Embryonic facial prominence (tissue), 1 donor: ENCODE measurements at regions not wholly inside any gene's neighbourhood (a gene's known extent, or its start where the extent isn't known, plus 50 kb on each side); places are given as distances from the start of the nearest gene placed in this dataset.

Source experiments
- DNase-seq: peaks from one replicate; pipeline ENCODE4 v3.0.0-alpha.2; 2016; ENCODE audit errors: extremely low spot score

DNA sequence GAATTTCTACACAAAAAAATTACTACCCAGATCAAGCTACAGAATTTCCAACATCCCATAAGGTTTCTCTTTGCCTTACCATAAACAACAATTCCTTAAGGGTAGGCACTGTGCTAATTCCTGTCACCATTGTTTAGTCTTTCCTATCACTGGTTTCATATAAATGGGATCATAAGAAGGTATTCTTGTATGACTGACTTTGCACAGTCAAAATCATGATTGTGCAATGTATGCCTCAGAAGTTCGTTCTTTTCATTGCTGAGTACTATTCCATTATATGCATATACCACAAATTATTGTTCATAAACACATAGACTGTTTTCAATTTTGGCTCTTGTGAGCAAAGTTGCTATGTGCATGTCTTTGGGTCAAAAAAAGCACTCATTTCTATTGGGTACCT, 611.6 kb upstream of the CADM1 start:
- no peak for DNase-seq

DNA sequence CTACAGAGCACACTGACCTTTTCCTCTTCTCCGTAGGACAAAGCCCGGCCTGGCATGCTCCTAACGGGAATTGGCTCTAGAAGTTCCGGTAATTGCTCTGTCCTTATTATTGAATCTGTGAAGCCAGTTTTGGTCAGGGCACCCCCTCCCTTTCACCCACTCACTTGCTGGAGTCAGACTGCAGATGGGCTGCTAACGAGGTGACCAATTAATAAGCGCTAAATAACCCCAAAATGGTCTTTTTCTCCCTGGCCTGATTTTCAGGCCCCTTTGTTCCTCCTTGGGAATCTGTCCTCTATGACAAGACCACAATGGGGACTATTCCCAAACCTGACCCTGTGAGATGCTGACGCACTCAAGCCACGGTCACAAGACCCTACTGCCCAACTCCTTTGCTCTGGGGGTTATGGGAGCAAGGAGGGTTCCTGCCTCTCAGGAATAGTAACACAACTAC, 610.0 kb upstream of the CADM1 start:
- no peak for DNase-seq

DNA sequence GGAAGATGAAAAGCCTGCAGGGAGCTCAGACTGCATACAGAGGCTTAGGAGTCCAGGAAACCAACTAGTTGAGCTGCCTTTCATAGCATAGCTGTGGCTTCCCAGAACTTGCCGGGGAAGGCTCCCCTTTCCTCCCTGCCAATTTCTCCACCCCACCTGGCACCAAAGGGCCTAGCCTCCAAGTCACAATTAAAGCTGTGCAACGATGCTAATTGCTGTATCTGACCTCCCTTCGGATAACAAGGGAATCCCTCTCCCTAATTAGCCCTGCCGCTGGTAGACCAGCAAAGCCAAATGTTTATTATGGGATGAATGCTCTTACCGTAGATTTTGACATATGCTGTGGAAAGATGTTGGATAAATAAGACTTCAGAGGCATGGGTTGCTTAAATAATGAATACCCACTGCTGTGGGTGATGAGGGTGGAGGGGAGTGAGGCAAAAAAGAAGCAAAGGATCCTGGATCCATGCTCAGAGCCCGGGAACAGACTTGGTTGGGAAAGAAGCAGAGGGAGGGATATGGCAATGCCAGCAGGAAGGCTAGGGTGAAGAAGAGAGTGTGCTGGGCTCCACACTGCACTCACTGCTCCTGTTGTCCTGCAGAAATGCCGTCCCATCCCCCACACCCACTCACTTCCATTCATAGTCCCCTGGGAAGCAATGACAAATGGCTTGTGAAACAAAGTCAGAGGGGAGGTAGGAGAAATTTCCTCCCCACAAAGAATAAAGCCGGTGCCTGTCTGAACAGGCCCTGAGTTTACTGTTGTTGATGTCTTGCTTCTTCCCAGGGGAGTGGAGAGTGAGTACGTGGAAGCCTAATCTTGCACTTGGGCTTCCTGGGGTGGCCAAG, 608.1 kb upstream of the CADM1 start:
- no peak for DNase-seq

DNA sequence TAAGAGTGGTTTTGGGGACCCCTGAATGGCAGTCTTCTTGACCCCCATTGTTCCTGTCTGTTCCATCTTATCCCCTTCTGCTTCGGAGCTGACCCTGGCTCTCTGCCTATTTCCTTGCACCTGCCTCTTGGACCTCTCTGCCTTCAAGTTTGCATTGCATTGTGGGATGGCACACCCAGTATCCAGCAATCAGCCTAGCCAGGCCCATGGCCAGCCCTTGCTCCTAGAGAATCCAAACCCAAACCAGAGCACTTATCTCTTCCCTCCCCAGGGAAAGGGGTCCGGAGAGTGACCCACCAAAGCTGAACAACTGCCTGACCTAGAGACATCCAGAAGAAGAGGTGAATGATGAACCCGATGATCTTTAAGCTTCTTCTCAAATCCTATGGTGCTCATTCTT, 607.3 kb upstream of the CADM1 start:
- DNase-seq = no peak

DNA sequence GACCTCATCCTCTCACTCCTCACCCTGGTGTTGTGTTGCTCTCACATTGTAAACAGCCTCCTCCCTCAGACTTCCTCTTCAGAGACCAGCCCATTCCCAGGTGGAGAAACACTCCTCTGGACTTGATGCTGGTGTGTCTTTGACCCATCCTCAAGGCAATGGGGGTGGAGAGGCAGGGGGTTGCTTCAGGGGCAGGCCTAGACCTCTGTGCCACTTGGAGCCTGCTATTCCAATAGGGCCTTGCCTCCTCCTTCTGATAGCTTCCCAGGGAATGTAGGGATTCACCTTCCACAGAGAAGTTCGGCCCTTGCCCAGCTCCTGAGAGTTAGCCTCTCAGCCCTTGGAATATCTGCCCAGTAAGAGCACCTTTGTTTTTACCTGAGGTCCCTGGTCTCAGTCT, 606.6 kb upstream of the CADM1 start:
- DNase-seq = no peak

DNA sequence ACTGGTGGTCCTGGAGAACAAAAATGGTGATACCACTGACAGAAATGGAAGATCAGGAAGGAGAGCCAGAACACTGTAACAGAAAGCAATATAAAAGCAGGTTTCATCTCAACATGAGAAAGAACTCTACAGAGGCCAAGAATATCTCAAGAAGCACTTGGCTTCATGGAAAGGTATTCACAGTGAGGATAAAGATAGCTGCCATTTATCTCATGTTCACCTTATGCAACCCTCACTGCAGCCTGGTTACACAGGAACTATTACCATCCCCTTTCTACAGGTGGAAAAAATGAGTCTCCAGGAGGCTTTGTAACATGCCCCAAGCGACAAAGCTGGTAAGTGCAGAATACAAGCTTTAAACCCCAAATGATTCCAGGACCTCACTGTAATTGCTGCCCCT, 606.1 kb upstream of the CADM1 start:
- DNase-seq = no peak

DNA sequence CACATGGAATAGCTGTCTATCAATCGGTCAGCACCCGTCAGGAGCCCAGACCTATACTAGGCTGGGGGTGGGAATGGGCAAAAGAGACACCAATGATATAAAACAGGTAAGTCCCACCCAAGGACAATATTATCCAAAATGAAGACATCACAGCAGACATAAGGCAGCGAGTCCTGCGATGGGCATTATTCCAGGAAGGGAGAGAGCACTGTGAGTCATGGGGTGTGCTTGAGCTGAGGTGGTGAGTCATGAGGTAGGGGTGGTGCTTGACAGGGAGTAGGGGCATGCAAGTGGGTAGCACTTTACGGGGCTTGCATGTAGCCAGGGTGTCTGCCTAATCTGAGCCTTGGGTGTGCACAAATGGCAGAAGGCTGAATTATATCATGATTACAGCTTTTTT, 605.0 kb upstream of the CADM1 start:
- no peak for DNase-seq

DNA sequence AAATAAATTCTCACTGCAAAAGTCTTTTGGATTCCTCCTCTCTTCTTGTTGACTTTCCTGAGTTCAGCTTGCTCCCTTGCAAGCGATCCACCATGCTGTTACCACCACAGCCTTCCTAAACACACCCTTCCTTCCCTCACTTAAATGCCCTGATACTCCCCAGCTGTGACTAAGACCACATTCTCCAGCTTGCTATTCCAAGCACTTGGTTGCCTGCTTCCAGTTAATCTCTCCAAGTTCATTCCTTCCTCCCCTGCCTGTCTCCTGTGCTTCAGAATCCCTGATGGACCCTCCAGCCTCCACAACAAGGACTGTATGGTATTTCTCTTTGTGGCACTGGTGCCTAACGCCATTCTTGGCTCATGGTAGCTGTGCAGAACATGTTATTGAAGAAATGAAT, 603.9 kb upstream of the CADM1 start:
- DNase-seq = no peak

DNA sequence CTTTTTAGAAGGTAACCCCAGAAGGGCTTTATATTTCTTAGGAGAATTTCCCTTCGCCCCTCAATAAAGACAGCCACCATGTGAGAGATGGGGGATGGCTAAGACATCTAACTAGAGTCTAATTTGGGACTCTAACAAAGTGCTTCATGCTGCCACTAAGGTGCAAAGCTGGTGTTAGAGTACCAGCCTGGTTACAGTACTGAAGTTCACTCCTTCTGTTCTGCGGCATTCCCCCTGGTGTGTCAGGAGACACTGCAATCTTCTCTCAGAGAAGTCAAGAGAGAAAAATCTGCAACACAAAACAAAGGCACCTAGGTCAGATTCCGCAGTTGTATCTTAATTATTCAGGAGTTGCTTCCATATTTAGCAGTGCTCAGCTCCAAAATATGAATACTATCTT, 603.0 kb upstream of the CADM1 start:
- DNase-seq = no peak

DNA sequence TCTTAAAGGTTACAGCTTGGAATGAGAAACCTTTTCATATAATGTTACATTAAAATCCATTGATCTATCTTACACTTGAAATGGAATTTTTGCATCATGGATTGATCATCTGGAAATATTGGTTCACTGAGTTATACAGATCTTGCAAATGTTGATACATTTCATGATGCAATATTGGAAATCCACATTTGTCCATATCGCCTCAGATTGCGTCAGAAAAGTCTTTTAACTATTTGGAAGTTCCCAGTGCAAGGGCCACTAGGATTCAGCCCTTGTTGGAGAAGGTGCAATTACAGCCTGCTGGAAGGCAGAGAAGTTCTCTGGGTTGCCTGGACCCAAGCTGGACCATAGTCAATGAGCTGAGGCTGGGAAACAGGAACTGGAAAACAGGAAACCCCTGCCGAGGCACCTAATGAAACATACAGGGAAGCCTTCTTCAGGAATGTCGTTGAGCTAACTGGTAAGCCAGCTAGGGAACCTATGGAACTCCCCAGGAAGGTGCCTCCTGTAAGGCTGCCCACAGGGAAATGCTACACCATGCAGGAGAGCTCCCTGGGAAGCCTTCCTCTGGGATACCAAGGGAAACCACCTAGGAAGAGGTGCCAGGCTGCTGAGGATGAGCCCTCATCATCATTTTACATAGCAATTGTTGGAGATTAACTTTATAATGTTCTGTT, 600.4 kb upstream of the CADM1 start:
- no peak for DNase-seq

DNA sequence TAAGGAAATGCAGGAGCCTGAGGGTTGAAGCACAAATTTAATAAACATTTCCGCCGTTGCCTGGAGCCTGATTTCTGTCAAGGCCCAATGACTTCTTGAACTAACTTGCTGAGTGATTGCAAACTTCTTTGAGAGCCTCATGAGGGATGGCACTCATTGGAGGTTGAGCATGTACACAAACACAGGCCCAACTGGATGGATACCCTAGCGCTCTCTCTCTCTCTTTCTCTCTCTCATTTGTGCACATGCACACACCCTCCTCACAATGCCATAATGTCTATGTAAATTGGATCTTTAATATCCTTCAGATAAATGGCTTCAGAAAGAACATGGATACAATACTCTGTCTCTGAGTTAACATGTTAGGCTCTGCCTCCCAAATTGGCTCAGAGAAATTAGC, 597.7 kb upstream of the CADM1 start:
- no peak for DNase-seq

DNA sequence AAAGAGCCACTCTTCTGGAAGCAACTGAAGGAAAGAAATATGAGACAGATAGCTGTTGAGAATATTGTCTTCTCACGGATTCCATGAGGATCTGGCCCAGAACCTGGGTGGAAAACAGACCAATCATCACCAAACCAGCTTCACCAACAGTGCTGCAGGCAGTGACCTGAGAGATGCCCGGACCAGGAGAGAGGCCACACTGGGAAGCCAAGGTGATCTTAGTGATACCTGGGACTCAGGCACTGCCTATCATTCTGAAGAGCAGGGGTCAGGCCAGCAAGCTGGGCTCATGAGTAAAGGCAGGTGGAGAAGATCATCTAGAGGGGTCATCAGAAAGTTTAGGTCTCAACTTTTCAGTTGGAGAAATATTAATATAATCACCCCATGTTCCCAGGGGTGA, 595.8 kb upstream of the CADM1 start:
- DNase-seq = no peak

DNA sequence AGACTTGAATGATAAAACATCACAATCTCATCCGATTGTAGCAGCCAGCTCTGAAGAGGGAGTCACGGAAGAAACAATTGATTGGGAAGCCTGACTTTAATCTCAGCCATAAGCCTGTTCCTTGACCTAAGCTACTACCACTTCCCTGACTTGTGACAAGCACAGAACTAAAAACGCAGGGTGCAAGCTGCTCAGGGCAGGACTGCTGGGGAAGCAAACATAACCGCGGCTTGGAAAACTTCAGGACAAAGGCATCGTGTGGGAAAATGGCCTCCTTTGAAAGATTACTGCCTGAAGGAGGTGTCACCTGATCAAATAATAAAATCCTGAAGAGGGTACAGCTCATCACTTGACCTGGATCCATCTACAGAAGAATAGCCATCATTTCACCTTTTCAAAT, 595.3 kb upstream of the CADM1 start:
- no peak for DNase-seq

DNA sequence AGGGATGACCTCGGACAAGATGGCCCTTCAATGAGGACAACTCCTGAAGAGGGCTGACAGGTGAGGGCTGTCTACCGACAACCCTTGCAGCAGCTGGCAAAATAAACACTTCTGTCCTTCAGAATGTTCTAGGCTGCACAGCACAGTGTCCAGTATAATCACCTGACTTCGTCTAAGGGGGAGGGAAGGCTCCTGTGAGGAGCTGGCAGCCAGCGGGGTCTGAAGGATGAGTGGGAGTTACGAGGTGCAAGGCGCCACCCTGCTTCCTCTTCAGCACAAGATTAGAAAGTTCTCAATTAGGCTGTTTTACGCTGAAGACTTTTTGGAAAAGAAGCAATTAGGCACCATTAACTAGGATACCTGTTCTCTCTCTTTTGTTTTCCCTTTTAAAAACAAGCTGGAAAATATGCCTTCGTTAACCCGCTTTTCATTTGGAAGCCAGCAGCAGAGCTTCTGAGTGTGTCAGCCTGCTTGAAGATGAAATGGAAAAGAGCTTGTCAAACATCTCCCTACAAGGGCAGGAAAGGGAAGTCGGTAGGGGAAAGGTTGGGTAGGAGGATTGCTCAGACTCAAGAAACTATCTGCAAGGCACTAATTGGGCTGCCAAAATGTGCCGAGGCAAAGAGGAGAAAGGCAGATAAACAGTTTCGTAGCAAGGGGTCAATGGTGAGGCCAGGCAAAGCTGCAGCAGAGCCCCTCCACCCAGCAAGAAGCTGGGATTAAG, 592.2 kb upstream of the CADM1 start:
- DNase-seq = no peak

DNA sequence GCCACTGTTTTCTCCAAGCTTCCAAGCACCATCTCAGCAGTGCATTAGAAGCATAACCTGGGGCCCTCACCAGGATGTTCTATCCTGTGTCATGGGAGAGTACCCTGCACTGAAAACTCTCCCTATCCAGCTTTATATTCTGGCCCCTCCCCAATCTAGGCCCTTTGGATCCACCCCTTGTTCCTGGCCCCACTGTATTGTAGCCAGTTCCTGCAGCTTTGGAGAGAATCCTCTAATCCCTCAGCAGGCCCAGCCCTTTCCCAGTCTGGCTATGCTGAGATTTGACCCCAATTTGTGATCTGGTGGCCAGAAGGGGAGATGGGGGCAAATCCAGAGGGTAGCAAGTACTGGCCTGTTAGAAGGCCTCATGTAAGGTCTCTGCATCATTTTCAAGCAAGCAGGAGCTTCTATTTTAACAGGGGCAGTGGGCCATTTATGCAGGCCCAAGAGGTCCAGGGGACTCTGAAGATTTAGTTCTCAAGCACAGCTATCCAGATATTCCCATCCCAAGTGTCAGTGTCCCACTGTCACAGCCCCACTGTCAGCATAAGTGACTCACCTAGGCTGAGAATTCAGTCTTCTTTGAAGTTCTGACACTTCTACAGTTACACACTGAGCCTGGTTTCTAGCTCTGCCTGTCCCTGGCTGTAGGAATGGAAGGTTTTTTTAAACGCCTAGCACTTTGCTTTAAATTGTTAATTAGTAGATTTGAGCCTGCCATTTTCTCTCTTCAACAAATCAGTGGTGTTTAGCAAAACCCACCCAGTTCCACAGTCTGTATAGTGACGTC, 589.5 kb upstream of the CADM1 start:
- DNase-seq = no peak

DNA sequence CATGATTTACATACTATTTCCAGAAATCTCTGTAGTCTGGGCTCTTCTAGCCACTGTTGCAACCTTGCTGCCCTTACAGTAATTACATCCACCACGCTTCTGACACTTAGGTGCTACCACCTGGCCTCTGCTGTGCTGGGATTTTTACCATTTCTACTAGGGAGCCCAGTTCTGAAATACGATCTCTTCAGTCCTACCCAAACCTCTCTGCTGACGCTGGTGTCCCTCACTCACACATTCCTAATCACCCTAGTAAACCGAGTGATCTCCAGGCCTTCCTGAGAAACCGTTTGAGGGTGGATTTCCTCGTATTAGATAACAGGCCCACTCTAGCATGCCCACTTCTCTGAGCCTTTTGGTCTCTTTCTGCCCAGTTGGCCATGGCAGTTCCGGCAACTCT, 588.9 kb upstream of the CADM1 start:
- DNase-seq = no peak

DNA sequence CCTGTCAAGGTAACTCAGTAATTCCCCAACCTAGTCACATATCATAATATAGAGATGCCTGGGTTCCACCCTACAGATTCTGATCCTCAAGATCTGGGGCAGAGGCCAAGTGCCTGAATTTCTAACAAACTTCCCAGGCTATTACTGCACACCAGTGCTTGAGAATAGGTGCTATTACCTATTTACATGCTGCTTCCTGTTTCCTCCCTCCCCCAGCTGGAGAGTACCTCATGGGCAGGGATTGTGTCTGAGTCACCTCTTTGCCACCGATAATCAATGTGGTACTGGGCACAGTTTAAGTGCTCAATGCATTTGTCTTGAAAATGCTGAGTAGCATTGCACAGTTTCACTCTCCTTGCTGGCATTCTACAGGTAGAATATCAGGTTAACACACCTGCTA, 582.2 kb upstream of the CADM1 start:
- DNase-seq = no peak

DNA sequence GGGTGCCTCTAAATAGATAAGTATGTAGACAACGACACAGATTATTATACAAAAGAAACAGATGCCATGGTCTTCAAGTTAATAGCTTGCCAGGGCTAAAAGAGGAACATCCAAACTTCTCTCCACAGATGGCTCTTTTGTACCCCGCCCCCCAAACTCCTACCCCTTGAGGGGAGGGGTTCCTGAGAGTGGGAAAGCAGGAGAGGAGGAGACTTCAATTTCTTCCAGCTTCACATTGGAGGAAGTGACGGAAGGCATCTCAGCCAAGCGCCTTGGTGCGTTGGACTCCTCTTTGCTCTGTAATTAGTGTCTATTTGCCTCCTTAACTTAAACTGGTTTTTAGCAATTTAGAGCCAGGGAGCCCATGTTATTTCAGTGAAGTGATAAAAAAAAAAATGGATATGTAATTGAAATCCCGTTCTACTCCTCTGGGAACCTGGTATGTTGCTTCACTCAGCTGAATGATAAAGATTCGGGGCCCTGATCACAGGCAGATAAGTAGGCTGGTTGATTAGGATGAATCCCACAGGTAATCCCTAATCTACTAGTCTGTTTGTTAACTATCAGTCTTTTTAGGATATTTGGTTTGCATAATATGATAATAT, 580.9 kb upstream of the CADM1 start:
- DNase-seq = no peak

DNA sequence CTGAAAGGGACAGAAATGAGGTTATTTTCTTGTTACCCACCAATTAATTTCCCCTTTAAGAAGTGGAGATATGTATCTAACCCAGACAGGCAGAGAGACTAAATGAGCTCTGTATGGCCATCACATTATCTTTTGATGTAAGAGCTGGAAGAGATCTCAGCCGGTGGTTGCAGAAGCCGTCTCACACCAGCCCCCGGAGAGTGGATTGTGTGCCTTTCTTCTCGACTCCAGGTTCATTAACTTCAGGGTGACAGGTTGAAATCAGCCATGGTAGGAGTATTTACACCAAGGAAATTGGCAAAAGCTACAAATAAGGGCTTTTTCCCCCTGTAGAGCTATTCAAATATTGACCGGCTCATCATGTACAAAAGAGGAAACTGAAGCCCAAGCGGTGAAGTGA, 580.3 kb upstream of the CADM1 start:
- DNase-seq = no peak

DNA sequence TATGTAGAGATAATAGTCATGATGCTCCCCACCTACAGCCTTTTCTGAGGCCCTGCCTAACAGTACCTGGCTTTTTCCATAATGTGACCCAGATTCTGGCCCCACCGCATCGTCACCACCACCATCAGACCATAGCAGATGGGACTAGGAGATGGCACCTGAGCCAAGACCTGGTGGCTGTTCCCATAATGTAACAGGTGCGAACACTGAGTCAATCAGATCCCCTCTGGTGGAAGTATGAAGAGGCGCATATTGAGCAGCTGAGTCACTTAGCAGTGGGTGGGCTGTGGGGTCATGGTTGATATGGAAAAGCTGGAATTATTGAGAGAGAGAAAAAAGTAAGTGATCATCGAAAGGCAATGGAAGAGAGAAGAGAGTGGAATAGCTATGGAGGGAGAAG, 578.0 kb upstream of the CADM1 start:
- no peak for DNase-seq

DNA sequence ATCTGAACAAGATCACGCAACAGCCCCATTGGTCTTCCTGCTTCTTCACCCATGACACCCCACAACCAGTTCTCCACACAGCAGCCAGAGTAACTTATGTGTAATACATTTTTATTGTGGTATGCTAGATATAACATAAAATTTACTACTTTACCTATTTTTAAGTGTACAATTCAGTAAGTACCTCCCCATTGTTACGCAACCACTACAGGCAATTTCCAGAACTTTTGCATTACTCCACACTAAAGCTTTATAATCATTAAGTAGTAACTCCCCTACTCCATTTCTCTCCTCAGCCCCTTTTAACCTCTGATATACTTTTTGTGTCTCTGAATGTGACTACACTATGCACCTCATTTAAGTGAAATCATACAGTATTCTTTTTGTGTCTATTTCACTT, 575.4 kb upstream of the CADM1 start:
- no peak for DNase-seq
